Non-pigmented ciliary epithelial cell (primary cell): ENCODE measurements at regions not wholly inside any gene's neighbourhood (a gene's known extent, or its start where the extent isn't known, plus 50 kb on each side); places are given as distances from the start of the nearest gene placed in this dataset.
A peak's percentile ranks its signal among the peaks of the same experiment; 100 is the strongest.

Source experiments
- DNase-seq: peaks from one replicate; pipeline ENCODE4 v3.0.0-alpha.2; 2010; ENCODE audit warnings: low read depth

GRCh38 chr13:106350208-106350607 is 185.3 kb downstream of the EFNB2 start:
- no peak for DNase-seq

- DNase-seq, result no peak
Measured at GRCh38 chr13:106349080-106349931, 186.2 kb downstream of the EFNB2 start.

DNA sequence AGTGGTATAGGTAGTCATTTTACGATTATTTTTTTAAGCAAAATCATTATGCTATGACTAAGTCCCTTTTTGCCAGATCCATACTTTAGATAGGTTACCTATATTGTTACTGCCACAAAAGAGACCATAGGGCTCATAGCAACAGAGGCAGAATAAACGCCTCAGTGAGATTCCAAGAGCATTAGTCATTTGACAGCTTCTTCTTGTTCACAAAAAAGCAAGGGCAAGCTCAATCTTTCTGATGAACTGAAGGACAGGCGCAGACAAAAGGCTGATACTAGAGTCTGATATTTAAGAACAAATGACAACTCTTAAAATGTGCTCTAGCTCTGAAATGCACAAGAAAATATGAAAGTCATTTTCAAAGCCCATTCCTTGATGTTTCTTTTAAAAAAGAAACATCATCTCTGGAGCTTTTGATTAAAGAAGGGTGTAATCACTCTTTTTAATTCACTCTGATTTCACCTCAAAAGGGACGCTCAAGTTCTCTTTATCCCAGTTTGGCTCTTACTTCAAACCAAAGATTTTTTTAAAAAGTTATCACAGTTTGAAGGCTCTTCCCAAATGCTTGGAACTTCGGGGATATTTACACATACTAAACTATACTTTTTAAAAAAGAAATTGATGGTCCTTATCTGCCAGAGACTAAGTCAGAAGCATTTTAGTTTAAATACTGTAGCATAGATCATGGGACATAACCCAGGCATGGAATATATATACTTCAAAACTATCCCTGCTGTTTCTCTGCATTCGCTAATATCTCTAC is 187.2 kb downstream of the EFNB2 start:
- DNase-seq, result no peak

GRCh38 chr13:106344342-106344741 is 191.1 kb downstream of the EFNB2 start:
- no peak for DNase-seq

DNA sequence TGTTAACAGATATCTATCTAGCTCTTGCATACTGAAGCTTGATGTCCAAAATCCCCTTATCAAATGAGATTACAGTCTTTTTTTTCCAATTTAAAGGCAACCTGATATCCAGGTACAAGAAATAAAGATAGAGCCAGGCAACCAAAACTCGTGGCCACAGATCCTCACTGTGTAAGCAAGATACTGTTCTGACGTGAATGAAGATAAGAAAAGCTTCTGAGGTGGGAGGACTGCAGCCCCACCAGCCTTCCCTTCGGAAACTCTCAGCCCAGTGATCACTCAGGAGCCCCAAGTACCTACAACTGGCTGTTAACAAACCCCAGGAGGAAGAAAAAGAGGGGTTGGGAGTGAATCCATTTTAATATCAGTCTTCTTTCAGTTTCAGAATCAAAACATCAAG is 191.6 kb downstream of the EFNB2 start:
- no peak for DNase-seq

DNA sequence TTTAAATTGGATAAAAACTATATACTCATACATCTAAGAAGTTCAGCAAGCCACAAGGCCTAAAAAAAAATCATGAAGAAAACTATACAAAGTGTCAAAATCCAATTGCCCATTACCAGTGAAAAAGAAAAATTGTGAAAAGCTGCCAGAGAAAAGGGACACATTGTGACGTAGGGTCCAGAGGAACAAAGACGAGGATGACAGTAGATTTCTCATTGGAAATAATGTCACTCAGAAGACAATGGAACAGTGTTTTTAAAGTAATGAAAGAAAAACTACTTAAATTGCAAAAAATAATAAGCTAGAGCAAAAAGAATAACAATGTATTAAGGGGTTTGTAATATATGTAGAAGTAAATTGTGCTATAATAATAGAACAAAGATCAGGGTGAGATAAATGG is 195.2 kb downstream of the EFNB2 start:
- no peak for DNase-seq

GRCh38 chr13:106337096-106337850 is 198.2 kb downstream of the EFNB2 start:
- DNase-seq, result no peak

- no peak for DNase-seq
Measured at GRCh38 chr13:106336668-106337067, 198.8 kb downstream of the EFNB2 start.

GRCh38 chr13:106332621-106333020 is 202.8 kb downstream of the EFNB2 start:
- DNase-seq, result no peak

GRCh38 chr13:106331116-106331515 is 204.3 kb downstream of the EFNB2 start:
- DNase-seq, result no peak

GRCh38 chr13:106329941-106330340 is 205.5 kb downstream of the EFNB2 start:
- DNase-seq, result no peak

- DNase-seq, result no peak
Measured at GRCh38 chr13:106326751-106327150, 208.7 kb downstream of the EFNB2 start.

GRCh38 chr13:106324444-106324843 is 211.0 kb downstream of the EFNB2 start:
- DNase-seq, result no peak

DNA sequence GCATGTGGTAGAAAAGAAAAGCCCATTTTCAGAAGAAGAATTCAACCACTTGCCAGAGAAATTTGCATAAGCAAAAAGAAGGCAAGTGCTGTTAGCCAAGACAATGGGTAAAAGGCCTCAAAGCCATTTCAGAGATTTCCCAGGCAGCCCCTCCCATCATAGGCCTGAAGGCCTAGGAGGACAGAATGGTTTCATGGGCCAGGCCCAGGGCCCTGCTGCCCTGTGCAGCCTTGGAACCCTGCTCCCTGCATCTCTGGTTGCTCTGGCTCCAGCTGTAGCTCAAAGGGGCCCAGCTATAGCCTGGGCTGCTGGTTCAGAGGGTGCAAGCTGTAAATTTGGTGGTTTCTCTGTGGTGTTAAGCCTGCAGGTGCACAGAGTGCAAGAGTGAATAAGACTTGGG is 212.8 kb downstream of the EFNB2 start:
- DNase-seq, result no peak

GRCh38 chr13:106318941-106319411 is 216.5 kb downstream of the EFNB2 start:
- peak; percentile 99 for DNase-seq

DNA sequence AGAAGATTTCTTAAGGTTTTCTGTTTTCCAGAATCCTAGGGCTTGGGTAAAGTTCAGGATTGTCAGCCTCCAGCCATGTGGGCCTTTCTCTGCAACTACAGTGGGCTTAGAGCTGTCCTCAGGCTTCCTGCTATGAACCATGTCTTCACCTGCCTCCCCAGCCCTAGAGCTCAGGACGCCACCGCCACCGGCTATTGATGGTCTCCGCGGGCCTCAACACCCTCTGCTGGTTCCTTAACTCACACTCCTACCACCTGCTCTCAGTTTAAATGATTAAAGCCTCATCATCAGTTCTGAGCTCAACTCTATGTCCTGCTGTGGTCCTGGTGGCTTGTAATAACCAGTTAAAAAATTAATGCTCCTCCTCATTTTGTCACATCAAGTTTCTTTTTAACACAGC is 221.0 kb downstream of the EFNB2 start:
- no peak for DNase-seq

DNA sequence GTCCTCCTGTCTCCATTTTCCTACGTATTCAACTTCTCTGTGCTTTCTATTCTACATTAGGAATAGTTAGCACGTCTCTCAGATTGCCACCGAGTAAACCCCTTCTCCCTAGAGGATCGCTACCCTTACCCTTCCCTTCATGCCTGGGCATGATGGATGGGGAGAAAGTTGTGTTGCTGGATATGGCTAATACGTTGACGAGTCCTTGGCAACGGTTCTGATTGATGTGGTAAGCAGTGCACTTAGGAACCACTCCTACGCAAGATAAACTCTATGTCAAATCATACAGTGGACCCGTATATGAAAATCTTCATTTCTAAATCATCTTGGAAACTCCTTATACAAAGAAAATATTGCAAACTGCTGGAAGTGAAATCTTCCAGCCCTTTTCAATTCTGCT is 224.5 kb downstream of the EFNB2 start:
- no peak for DNase-seq

GRCh38 chr13:106310291-106310865 is 225.1 kb downstream of the EFNB2 start:
- DNase-seq, result no peak

DNA sequence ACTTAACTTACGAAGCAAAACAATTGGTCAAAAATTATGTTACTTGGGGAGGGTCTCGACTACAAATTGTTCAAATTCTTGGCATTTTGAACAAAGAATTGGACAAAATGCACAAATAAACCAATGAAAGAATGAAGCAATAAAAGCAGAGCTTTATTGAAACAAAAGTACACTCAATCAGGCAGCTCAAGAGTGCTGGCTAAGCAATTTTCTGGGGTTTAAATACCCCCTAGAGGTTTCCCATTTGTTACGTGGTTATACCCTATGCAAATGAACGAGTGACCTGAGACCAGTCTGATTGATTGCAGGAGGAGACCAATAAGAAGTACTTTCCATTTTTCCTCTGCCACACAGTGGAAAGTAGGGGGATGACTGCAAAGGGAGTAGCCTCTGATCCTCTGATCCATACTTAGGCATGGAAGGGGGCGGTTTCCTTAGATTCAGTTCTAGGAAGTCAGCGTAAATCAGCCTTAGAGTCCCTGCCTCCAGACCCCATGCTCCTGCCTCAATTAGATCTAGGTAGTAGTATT is 228.6 kb downstream of the EFNB2 start:
- no peak for DNase-seq

DNA sequence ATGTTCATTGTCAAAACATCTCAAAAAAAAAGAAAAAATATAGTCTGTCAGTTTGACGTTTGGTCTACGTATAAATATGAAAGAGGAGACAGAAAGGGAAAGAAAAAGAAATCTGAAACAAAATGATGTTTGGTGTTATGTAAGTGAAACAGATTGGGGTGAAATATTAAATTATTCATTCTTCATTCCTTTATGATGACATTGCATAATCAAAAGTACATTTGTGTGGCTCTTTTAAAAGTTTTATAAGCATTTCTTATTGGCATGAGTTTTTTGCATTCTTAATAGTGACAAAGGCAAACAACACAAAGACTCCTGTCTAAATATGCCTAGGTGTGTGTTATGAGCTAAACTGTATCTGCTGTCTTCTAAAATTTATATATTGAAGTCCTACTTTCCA is 232.6 kb downstream of the EFNB2 start:
- DNase-seq, result no peak

DNA sequence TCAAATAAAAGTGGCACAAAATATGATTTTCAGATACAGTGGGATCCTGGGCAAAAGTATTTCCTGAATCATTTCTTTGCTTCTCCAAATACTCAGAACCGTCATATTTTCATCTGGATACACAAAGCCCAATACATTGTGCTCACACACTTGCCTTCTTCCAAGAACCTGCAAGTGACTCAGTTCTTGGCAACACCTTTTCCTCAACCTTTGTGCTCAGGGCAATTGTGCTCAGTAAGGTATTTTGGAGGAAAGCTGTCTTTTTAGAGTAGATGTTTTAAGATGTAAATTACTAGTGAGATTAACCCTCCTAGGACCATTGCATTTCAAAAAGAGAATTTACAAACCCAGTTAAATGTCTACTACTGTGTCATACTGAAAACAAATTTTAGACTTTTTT is 233.5 kb downstream of the EFNB2 start:
- DNase-seq, result no peak

DNA sequence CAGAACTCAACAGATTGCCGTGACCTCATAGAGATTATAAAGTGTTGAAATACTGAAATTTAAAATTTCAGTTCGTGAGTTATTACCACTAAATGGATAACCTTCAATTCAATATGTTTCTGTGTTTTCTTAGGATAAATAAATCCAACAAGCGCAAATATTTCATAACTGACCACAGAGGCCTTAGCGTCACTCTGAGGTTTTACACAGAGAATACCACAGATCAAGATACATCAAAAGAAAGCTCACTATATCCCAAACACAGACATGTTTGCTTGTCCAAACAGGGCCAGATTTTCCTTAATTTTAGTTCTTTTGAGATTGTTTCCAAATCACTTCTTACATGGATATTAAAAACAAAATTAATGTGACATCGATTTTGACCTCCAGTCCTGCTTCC is 235.8 kb downstream of the EFNB2 start:
- DNase-seq, result no peak
